ENCODE measurements at regions not wholly inside any gene's neighbourhood (a gene's known extent, or its start where the extent isn't known, plus 50 kb on each side); places are given as distances from the start of the nearest gene placed in this dataset.

DNA sequence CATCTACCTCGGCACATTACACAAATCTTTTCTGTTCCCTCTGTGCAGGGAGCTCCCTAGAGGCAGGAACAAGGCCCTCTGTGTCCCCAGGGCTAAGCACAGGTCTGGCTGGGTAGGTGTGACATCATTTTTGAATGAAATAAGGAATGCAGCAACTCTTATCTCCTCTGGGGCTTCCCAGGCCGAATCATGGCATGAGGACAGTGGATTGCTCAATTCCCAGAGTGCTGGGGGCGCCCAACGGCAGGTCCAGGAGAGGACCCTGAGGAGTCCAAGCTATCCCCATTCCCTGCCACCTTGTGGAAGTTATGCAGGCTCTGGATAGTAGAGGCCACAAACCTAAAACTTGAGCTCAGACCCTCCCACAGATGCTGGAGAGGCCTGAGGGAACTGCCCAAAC lies 158.0 kb upstream of the RAB6C start:
- H3K27me3 ChIP-seq (ENCODE audit: control insufficient read depth in 1 of 2, insufficient read depth in 2 of 2, low read length in 2 of 2) = peaks cover 0 to 2% of the 10 kb centered on the region in 2 experiments
- H3K9me3 Mint-ChIP-seq = no peaks in the 10 kb centered on the region
- no peak for TF ChIP-seq CTCF (IDR thresholded peaks at IDR 0.05)
- ATAC-seq (ENCODE audit: poor library complexity) (no peak), DNase-seq (no peak)
- no peaks in the 10 kb centered on the region for H3K27me3 Mint-ChIP-seq
- intact Hi-C loops (cut with DNase I, micrococcal nuclease) = no loop called here
- no peaks in the 10 kb centered on the region for H3K36me3 ChIP-seq (ENCODE audit: insufficient read depth, low read length)
- H3K36me3 Mint-ChIP-seq (ENCODE audit: low read depth) = no peaks in the 10 kb centered on the region
- no peak overlapping the region for H3K27ac Mint-ChIP-seq
- H3K9me3 ChIP-seq (ENCODE audit: control insufficient read depth in 1 of 2, insufficient read depth in 1 of 2, low read length in 2 of 2) = peaks cover 0 to 14% of the 10 kb centered on the region in 2 experiments
- H3K4me3 Mint-ChIP-seq = no peak overlapping the region
- H3K27ac ChIP-seq (ENCODE audit: low read depth in 1 of 2, low read length in 2 of 2) = no peak overlapping the region
- ChIA-PET CTCF (no interaction called here), POLR2A (no interaction called here)
- H3K4me1 ChIP-seq (ENCODE audit: insufficient read depth, low read length) = no peaks in the 10 kb centered on the region
- no peaks in the 10 kb centered on the region for H3K4me1 Mint-ChIP-seq (ENCODE audit: low read depth)
- H3K4me3 ChIP-seq (ENCODE audit: low read length) = no peak overlapping the region

DNA sequence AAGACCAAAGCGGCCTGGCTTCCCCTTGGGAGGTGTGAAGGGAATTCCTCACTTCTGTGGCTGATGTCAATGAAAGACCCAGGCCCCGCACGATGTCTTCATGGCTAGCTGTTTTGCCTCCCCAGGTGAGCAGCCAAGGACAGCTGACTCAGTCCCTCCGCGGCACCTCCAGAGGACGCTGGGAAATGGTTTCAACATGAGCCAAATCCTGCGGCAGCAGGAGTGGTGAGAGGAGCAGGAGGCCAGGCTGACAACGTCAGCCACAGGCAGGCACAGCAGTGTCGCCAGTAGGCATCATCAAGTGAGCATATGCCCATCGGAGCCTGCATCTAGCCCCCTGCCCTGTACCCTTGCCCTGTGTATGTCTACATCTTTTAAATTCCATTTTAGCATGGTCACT lies 156.4 kb upstream of the RAB6C start:
- DNase-seq (no peak), ATAC-seq (ENCODE audit: poor library complexity) (no peak)
- H3K27me3 ChIP-seq (ENCODE audit: control insufficient read depth in 1 of 2, insufficient read depth in 2 of 2, low read length in 2 of 2) = no peaks in the 10 kb centered on the region
- ChIA-PET CTCF (no interaction called here), POLR2A (no interaction called here)
- intact Hi-C loops (cut with DNase I, micrococcal nuclease) = no loop called here
- Mint-ChIP-seq H3K27ac (no peak overlapping the region), H3K9me3 (no peaks in the 10 kb centered on the region), H3K4me3 (no peak overlapping the region), H3K4me1 (ENCODE audit: low read depth) (no peaks in the 10 kb centered on the region), H3K27me3 (no peaks in the 10 kb centered on the region), H3K36me3 (ENCODE audit: low read depth) (no peaks in the 10 kb centered on the region)
- no peak for TF ChIP-seq CTCF (IDR thresholded peaks at IDR 0.05)
- H3K4me3 ChIP-seq (ENCODE audit: low read length) = no peak overlapping the region
- no peaks in the 10 kb centered on the region for H3K4me1 ChIP-seq (ENCODE audit: insufficient read depth, low read length)
- H3K9me3 ChIP-seq (ENCODE audit: control insufficient read depth in 1 of 2, insufficient read depth in 1 of 2, low read length in 2 of 2) = peaks cover 0 to 6% of the 10 kb centered on the region in 2 experiments
- no peaks in the 10 kb centered on the region for H3K36me3 ChIP-seq (ENCODE audit: insufficient read depth, low read length)
- no peak overlapping the region for H3K27ac ChIP-seq (ENCODE audit: low read depth in 1 of 2, low read length in 2 of 2)

DNA sequence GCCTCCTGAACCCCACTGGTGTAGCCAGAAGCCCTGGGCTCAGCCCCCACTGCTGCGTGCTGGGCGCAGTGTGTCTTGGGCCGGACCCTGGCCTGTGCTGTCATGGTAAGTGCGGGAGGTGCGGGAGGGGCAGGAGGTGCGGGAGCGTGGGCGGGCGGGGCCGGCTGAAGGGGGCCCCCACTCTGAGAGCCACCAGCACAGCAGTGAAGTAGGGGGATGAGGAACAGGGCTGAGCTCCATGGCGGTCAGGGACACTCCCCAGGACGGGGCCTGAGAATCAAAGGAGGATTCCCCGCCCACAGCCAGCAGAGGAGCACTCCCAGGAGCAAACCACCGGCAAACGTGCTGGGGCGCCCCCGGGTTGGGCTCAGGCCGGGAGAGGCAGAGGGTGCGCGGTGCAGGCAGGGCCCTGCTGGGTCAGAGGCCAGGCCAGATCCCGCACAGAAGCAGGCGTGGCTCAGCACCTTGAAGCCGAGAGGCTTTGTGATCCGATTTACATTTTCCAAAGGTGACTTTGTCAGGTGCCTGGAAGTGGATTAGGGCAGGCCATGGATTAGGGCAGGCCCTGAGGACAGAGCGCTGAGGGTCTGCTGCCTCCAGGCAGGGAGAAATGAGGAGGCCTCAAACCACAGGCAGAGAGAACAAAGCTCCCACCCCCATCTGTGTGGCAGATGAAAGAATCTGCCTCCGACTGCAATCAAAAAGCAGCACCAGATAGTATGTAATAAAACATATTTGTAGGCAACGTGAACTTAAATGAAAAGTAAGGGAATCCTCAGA lies 152.0 kb upstream of the RAB6C start:
- DNase-seq (no peak), ATAC-seq (ENCODE audit: poor library complexity) (no peak)
- Histone ChIP-seq H3K27ac (ENCODE audit: low read depth in 1 of 2, low read length in 2 of 2) (no peak overlapping the region), H3K27me3 (ENCODE audit: control insufficient read depth in 1 of 2, insufficient read depth in 2 of 2, low read length in 2 of 2) (no peaks in the 10 kb centered on the region), H3K4me1 (ENCODE audit: insufficient read depth, low read length) (no peaks in the 10 kb centered on the region), H3K4me3 (ENCODE audit: low read length) (no peak overlapping the region), H3K36me3 (ENCODE audit: insufficient read depth, low read length) (no peaks in the 10 kb centered on the region), H3K9me3 (ENCODE audit: control insufficient read depth in 1 of 2, insufficient read depth in 1 of 2, low read length in 2 of 2) (no peaks in the 10 kb centered on the region)
- ChIA-PET POLR2A (no interaction called here), CTCF (no interaction called here)
- no peak overlapping the region for H3K4me3 Mint-ChIP-seq
- intact Hi-C loops (cut with DNase I, micrococcal nuclease) = no loop called here
- no peak overlapping the region for H3K27ac Mint-ChIP-seq
- no peak for TF ChIP-seq CTCF (IDR thresholded peaks at IDR 0.05)
- peaks cover 6% of the 10 kb centered on the region for H3K9me3 Mint-ChIP-seq
- no peaks in the 10 kb centered on the region for H3K36me3 Mint-ChIP-seq (ENCODE audit: low read depth)
- H3K4me1 Mint-ChIP-seq (ENCODE audit: low read depth) = no peaks in the 10 kb centered on the region
- H3K27me3 Mint-ChIP-seq = peaks cover 16% of the 10 kb centered on the region

All from CD4-positive, alpha-beta T cell (primary cell).